RWPE1 (cell line): ENCODE measurements at regions not wholly inside any gene's neighbourhood (a gene's known extent, or its start where the extent isn't known, plus 50 kb on each side); places are given as distances from the start of the nearest gene placed in this dataset.

Experiments
- CTCF ChIA-PET: fragments of 350-600 bp; sonication (Branson Sonifier 250); formaldehyde crosslinking; extraction: SDS; loops from one replicate; lab custom pipeline; 2021; lab: Yijun Ruan, JAX
- POLR2A ChIA-PET: fragments of 400-600 bp; formaldehyde crosslinking; extraction: SDS; loops from one replicate; lab custom pipeline; 2020; ENCODE audit warnings: antibody characterized with exemption; ENCODE audit not compliant: low non-redundant PET; lab: Yijun Ruan, JAX
- DNase-seq: peaks from one replicate; pipeline ENCODE4 v3.0.0; 2012; ENCODE audit warnings: low spot score
- H3K27ac ChIP-seq: fragments of 450-650 bp; 2 replicates; pipeline ENCODE4 v1.5.1; 2017
- CTCF ChIP-seq: fragments of 450-650 bp; conservative IDR thresholded peaks from 2 replicates; pipeline ENCODE4 v1.5.1; 2017; ENCODE audit warnings: low read depth, mild to moderate bottlenecking

- CTCF ChIA-PET: no interaction called here
- TF ChIP-seq CTCF: no peak
- DNase-seq: no peak
- no peak overlapping the region for H3K27ac ChIP-seq
- POLR2A ChIA-PET: no interaction called here
These were observed 748.1 kb downstream of the NR2F2 start for GRCh38 chr15:97078591-97078990.

GRCh38 chr15:97081666-97082226 lies 751.2 kb downstream of the NR2F2 start:
- ChIA-PET POLR2A (no interaction called here), CTCF (no interaction called here)
- DNase-seq: no peak

GRCh38 chr15:97082830-97083229 lies 752.3 kb downstream of the NR2F2 start:
- no peak for TF ChIP-seq CTCF
- DNase-seq: no peak
- POLR2A ChIA-PET: no interaction called here
- no peak overlapping the region for H3K27ac ChIP-seq
- CTCF ChIA-PET: interaction anchor here (0.5 kb wide), 1 partner anchor 21 kb away, joined by 3 read pairs; no protein-coding TSS in a partner anchor

More at GRCh38 chr15:97081666-97082226, 751.2 kb downstream of the NR2F2 start:
- no peak overlapping the region for H3K27ac ChIP-seq
- TF ChIP-seq CTCF: no peak

GRCh38 chr15:97084650-97085049 lies 754.1 kb downstream of the NR2F2 start:
- TF ChIP-seq CTCF: no peak
- H3K27ac ChIP-seq: no peak overlapping the region
- DNase-seq: no peak
- POLR2A ChIA-PET: no interaction called here
- CTCF ChIA-PET: no interaction called here

GRCh38 chr15:97085731-97086130 lies 755.2 kb downstream of the NR2F2 start:
- TF ChIP-seq CTCF: no peak
- CTCF ChIA-PET: no interaction called here
- no peak overlapping the region for H3K27ac ChIP-seq
- no peak for DNase-seq
- POLR2A ChIA-PET: no interaction called here

GRCh38 chr15:97087006-97087741 lies 756.7 kb downstream of the NR2F2 start:
- DNase-seq: no peak
- ChIA-PET CTCF (interaction anchor here (0.6 kb wide), 1 partner anchor 761 kb away, joined by 3 read pairs; no protein-coding TSS in a partner anchor), POLR2A (no interaction called here)
- no peak for TF ChIP-seq CTCF
- H3K27ac ChIP-seq: no peak overlapping the region
